ENCODE measurements at regions not wholly inside any gene's neighbourhood (a gene's known extent, or its start where the extent isn't known, plus 50 kb on each side); places are given as distances from the start of the nearest gene placed in this dataset.
A peak's percentile ranks its signal among the peaks of the same experiment; 100 is the strongest.
"Not testable (repeated sequence)": the region's sequence is repeated elsewhere in the genome, so short reads cannot be mapped to it uniquely, and the experiment has no call there.

DNA sequence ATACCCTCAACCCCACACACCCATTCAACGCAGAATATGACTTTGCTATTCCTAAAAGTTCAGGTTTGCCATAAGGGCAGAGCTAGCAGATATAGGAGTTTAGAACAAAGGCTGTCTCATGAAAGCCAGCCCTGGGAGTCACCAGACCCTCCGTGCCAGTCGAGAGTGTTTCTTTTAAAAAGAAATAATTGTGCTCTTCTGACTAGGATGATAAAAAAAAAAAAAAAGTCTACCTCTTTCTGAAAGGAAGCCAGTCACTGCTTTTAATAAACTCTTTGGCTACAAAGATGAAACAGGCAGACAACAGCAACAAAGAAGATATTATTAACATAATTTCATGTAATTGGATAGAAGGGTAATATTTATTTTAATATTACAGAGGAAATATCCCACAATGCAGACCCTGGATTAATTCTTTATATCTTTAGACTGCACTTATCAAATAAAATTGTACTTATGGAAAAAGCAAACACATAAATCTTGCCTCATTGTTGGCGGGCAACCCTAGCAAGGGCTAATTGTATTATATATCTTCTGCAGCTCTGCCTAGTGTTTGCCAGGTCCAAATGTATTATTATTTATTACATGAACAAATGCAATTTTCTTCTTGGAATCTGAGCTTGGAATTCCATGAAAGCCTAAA, 277.5 kb upstream of the DYNLRB2 start:
- H3K4me3 ChIP-seq (replicated peaks in 1 of 2; ENCODE audit: low read depth in 2 of 2, low read length in 2 of 2), result no peak overlapping the region
- no peak for DNase-seq (ENCODE audit: low read depth in 2 of 2)
- TF ChIP-seq, protein P1, sequence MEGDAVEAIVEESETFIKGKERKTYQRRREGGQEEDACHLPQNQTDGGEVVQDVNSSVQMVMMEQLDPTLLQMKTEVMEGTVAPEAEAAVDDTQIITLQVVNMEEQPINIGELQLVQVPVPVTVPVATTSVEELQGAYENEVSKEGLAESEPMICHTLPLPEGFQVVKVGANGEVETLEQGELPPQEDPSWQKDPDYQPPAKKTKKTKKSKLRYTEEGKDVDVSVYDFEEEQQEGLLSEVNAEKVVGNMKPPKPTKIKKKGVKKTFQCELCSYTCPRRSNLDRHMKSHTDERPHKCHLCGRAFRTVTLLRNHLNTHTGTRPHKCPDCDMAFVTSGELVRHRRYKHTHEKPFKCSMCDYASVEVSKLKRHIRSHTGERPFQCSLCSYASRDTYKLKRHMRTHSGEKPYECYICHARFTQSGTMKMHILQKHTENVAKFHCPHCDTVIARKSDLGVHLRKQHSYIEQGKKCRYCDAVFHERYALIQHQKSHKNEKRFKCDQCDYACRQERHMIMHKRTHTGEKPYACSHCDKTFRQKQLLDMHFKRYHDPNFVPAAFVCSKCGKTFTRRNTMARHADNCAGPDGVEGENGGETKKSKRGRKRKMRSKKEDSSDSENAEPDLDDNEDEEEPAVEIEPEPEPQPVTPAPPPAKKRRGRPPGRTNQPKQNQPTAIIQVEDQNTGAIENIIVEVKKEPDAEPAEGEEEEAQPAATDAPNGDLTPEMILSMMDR (IDR thresholded peaks at IDR 0.05; ENCODE audit: low read depth, low read length), result no peak

DNA sequence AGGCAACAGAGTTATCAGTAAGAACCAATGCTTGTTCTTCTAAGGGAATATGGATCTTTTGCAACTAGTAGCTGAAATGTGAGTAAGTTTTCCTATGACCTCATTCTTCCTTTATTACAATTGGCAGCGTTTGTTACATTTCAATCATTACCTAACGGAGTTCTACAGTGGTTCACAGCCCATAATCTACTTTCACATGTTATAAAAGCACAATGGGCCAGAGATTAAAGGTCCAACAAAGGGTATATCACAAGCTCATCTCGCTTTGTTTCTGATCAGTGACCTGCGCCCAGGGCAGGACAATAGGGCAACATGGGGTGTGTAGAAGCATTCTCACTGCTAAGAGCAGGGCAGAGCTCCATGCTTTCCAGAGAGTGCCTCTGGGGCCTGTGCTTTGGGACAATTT, 279.9 kb upstream of the DYNLRB2 start:
- peak in 1 of 2 donors; percentile 8 for DNase-seq (ENCODE audit: low read depth in 2 of 2)
- TF ChIP-seq, protein P1 (IDR thresholded peaks at IDR 0.05; ENCODE audit: low read depth, low read length), result no peak
- no peak overlapping the region for H3K4me3 ChIP-seq (replicated peaks in 1 of 2; ENCODE audit: low read depth in 2 of 2, low read length in 2 of 2)

DNA sequence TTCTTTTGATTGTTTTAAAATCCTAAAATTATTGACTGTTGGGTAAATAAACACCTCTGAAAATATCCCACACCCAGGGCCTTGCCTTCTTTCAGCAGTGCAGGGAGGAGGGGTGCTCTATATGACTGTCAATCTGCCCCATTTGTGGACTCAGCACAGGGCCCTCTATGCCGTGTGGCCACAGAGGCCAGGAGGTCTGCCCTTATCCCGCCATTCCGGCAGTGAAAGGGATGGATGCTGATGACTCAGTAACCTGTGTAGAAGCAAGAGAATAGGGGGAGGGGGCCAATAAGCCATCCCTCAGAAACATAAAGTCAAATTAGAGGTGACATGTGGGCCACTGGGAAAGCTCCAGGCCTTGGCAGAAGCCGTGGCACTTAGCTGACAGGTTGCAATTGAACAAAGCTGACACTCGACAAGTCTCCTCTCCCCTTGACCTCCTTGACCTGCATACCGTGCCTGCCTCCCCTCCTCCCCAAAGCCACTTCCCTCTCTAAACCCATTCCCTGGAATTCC, 281.4 kb upstream of the DYNLRB2 start:
- TF ChIP-seq, protein P1 (IDR thresholded peaks at IDR 0.05; ENCODE audit: low read depth, low read length), result no peak
- DNase-seq (ENCODE audit: low read depth in 2 of 2), result no peak
- no peak overlapping the region for H3K4me3 ChIP-seq (replicated peaks in 1 of 2; ENCODE audit: low read depth in 2 of 2, low read length in 2 of 2)

DNA sequence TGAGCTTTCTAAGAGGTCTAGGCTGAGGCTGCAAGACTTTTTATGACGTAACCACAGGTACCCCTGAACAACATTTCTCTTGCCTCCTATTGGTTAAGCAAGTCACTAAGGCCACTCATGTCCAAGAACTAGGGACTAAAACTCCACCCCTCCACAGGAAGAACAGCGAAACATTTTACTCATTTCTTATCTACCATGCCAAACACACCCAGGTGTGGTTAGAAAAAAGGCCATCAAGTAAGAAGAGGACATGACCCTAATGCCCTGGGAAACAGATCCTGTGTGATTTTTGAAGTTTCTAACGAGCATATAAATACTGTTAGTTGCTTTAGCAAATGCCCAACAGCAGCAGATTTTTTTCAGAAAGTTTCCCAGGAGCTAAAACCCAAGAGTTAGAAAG, 282.4 kb upstream of the DYNLRB2 start:
- no peak overlapping the region for H3K4me3 ChIP-seq (replicated peaks in 1 of 2; ENCODE audit: low read depth in 2 of 2, low read length in 2 of 2)
- TF ChIP-seq, protein P1 (IDR thresholded peaks at IDR 0.05; ENCODE audit: low read depth, low read length), result no peak
- DNase-seq (ENCODE audit: low read depth in 2 of 2), result no peak

DNA sequence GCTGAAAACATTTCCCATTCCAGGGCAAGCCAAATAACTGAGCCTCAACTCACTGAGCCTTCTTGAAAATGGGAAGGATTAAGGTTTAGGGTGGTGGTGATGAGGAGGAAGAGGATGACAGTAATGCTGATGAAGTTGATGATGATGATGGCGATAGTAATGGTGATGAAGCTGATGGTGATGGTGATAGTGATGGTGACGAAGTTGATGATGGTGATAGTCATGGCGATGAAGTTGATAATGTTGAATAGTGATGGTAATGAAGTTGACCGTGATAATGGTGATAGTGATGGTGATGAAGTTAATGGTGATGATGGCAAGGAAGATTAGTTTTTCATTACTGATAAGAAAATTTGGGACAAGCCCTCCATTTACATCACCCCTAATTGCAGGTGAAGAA, 285.8 kb upstream of the DYNLRB2 start:
- no peak for DNase-seq (ENCODE audit: low read depth in 2 of 2)
- no peak overlapping the region for H3K4me3 ChIP-seq (replicated peaks in 1 of 2; ENCODE audit: low read depth in 2 of 2, low read length in 2 of 2)
- TF ChIP-seq, protein P1 (IDR thresholded peaks at IDR 0.05; ENCODE audit: low read depth, low read length), result no peak

DNA sequence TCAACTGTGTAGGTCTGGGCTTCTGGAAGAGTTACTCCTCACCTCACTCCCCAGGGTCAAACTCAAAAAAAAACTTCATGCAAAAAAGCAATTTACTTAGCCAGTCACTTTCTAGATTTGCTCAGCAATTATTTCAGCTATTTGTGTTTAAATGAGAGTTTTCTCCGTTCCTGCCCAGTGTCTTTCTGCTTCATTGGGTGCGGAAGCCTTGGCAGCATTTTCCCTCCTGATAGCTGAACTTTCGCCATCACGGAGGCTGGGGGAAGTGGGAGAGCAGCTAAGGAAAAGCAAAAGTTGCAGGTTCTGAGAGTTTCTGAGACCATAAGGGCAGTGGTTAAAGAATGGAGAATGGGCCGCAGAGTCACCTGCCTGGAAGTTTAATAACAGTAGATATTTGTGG, 287.1 kb upstream of the DYNLRB2 start:
- no peak overlapping the region for H3K4me3 ChIP-seq (replicated peaks in 1 of 2; ENCODE audit: low read depth in 2 of 2, low read length in 2 of 2)
- TF ChIP-seq, protein P1 (IDR thresholded peaks at IDR 0.05; ENCODE audit: low read depth, low read length), result no peak
- no peak for DNase-seq (ENCODE audit: low read depth in 2 of 2)

DNA sequence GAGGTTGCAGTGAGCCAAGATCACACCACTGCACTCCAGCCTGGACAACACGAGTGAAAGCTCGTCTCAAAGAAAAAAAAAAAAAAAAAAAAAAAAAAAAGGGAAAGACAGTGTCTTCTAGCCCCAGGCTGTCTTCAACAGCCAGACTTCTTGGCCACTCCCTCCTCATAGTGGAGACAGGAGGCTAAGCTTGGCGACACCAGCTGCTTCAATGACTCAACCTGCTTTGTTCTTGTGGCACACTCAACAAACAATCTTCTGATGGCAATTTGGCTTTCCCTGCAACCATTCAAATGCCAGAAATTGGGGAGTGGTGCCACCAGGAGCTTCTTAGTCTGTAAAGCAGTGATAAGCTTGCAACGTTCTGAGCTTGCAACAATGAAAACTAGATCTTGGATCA, 290.4 kb upstream of the DYNLRB2 start:
- DNase-seq (ENCODE audit: low read depth in 2 of 2), result no peak
- no peak overlapping the region for H3K4me3 ChIP-seq (replicated peaks in 1 of 2; ENCODE audit: low read depth in 2 of 2, low read length in 2 of 2)
- TF ChIP-seq, protein P1 (IDR thresholded peaks at IDR 0.05; ENCODE audit: low read depth, low read length), result no peak

DNA sequence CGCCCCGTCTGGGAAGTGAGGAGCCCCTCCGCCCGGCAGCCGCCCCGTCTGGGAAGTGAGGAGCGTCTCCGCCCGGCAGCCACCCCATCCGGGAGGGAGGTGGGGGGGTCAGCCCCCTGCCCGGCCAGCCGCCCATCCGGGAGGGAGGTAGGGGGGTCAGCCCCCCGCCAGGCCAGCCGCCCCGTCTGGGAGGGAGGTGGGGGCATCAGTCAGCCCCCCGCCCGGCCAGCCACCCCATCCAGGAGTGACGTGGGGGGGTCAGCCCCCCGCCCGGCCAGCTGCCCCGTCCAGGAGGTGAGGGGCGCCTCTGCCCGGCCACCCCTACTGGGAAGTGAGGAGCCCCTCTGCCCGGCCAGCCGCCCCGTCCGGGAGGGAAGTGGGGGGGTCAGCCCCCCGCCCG, 297.5 kb upstream of the DYNLRB2 start:
- not testable (repeated sequence) for DNase-seq (ENCODE audit: low read depth in 2 of 2); H3K4me3 ChIP-seq (replicated peaks in 1 of 2; ENCODE audit: low read depth in 2 of 2, low read length in 2 of 2)

DNA sequence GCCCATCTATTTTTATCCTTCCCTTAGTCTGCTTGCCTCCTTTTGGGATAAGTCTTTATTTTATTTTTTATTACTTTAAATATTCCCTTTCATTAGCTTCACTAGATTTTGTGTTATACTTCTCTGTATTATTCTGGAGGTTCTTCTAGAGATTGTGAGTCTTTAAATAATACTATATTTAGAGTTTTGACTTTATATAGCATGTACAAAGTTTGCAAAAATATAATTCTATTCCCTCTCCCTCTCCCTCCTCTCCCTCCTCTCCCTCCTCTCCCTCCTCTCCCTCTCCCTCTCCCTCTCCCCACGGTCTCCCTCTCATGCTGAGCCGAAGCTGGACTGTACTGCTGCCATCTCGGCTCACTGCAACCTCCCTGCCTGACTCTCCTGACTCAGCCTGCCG, 298.5 kb upstream of the DYNLRB2 start:
- not testable (repeated sequence) for H3K4me3 ChIP-seq (replicated peaks in 1 of 2; ENCODE audit: low read depth in 2 of 2, low read length in 2 of 2); DNase-seq (ENCODE audit: low read depth in 2 of 2)
